PFSK-1 (cell line): ENCODE measurements at regions not wholly inside any gene's neighbourhood (a gene's known extent, or its start where the extent isn't known, plus 50 kb on each side); places are given as distances from the start of the nearest gene placed in this dataset.

Experiments
- POLR2AphosphoS5 ChIP-seq: IDR thresholded peaks from 2 replicates; pipeline ENCODE4 v1.6.1; 2012; ENCODE audit warnings: low read depth, mild to moderate bottlenecking, control low read depth, low read length, moderate library complexity
- REST ChIP-seq, 2 experiments: IDR thresholded peaks; 2 replicates each; pipeline versions ENCODE4 v1.6.1 to v1.8.0; 2011 to 2012; ENCODE audit warnings: low read depth in 2 of 2, low read length in 2 of 2, control low read depth in 1 of 2, inconsistent platforms in 1 of 2, mild to moderate bottlenecking in 1 of 2, moderate library complexity in 1 of 2; ENCODE audit not compliant: insufficient read depth in 1 of 2
- TAF1 ChIP-seq: IDR thresholded peaks from 2 replicates; pipeline ENCODE4 v1.6.1; 2012; ENCODE audit warnings: low read length, control low read depth, borderline replicate concordance; ENCODE audit not compliant: insufficient read depth

DNA sequence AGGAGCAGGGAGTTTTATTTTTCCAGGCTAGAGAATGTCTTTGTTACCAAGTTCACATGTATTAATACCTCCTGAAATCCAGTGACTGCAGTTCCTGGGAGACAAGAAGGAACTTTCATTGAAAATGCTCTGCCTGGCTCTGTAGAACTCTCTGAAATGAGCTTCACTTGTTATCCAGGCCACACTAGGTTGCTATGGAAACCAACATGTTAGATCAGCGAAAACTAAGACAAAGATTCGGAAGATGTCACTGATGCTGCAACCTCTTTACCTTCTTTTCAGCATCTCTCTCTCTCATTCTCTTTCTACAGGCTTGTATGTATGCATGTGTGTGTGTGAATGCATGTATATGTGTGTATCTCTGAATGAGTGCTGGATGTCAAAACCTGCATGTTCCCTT is 218.5 kb downstream of the TRIB2 start:
- TF ChIP-seq POLR2AphosphoS5 (no peak), TAF1 (no peak), REST (IDR thresholded peaks at IDR 0.05; ENCODE audit: insufficient read depth in 1 of 2, low read depth in 2 of 2, low read length in 2 of 2) (no peak)
